Mesendoderm (in vitro differentiated cells): ENCODE measurements at regions not wholly inside any gene's neighbourhood (a gene's known extent, or its start where the extent isn't known, plus 50 kb on each side); places are given as distances from the start of the nearest gene placed in this dataset.

Source experiments
- DNase-seq: peaks from one replicate; pipeline ENCODE4 v3.0.0; 2013
- H2AK5ac ChIP-seq: 2 replicates; pipeline ENCODE4 v1.6.1; 2013; ENCODE audit warnings: low read length, inconsistent platforms
- H2BK120ac ChIP-seq: 2 replicates; pipeline ENCODE4 v1.6.1; 2013; ENCODE audit warnings: low read depth, mild to moderate bottlenecking, low read length, moderate library complexity, mixed read lengths
- H2BK15ac ChIP-seq: replicated peaks from 2 replicates; pipeline ENCODE4 v1.6.1; 2013; ENCODE audit warnings: low read depth, mild to moderate bottlenecking, moderate library complexity
- H2BK5ac ChIP-seq: 2 replicates; pipeline ENCODE4 v1.6.1; 2013; ENCODE audit warnings: low read length, inconsistent platforms
- H3K18ac ChIP-seq: 2 replicates; pipeline ENCODE4 v1.6.1; 2013; ENCODE audit warnings: mild to moderate bottlenecking, low read length, mixed read lengths
- H3K23ac ChIP-seq: one replicate; pipeline ENCODE4 v1.6.1; 2013; ENCODE audit warnings: low read length
- H3K27ac ChIP-seq: 2 replicates; pipeline ENCODE4 v1.5.1; 2013; ENCODE audit warnings: low read depth, mild to moderate bottlenecking, inconsistent platforms, low read length, moderate library complexity
- H3K27me3 ChIP-seq: 2 replicates; pipeline ENCODE4 v1.6.1; 2013; ENCODE audit warnings: low read length, control low read depth, mild to moderate bottlenecking, inconsistent platforms; ENCODE audit not compliant: insufficient read depth, poor library complexity
- H3K36me3 ChIP-seq: 2 replicates; pipeline ENCODE4 v1.6.1; 2013; ENCODE audit warnings: low read length, inconsistent platforms; ENCODE audit not compliant: control insufficient read depth, insufficient read depth
- H3K4ac ChIP-seq: one replicate; pipeline ENCODE4 v1.6.1; 2013; ENCODE audit warnings: low read depth, mild to moderate bottlenecking, low read length, moderate library complexity
- H3K4me1 ChIP-seq: 2 replicates; pipeline ENCODE4 v1.6.1; 2013; ENCODE audit warnings: low read depth, low read length, inconsistent platforms; ENCODE audit not compliant: control insufficient read depth
- H3K4me2 ChIP-seq: 2 replicates; pipeline ENCODE4 v1.6.1; 2013; ENCODE audit warnings: low read length
- H3K4me3 ChIP-seq: 2 replicates; pipeline ENCODE4 v1.5.1; 2013; ENCODE audit warnings: mild to moderate bottlenecking, low read length
- H3K56ac ChIP-seq: one replicate; pipeline ENCODE4 v1.6.1; 2013; ENCODE audit warnings: low read length
- H3K79me1 ChIP-seq: 2 replicates; pipeline ENCODE4 v1.6.1; 2013; ENCODE audit warnings: low read length, inconsistent platforms
- H3K79me2 ChIP-seq: 2 replicates; pipeline ENCODE4 v1.6.1; 2013; ENCODE audit warnings: mild to moderate bottlenecking, low read length; ENCODE audit not compliant: control insufficient read depth, insufficient read depth
- H3K9ac ChIP-seq: 2 replicates; pipeline ENCODE4 v1.6.1; 2013; ENCODE audit warnings: low read length, inconsistent platforms
- H4K5ac ChIP-seq: one replicate; pipeline ENCODE4 v1.6.1; 2013; ENCODE audit warnings: low read length
- H4K8ac ChIP-seq: one replicate; pipeline ENCODE4 v1.6.1; 2013; ENCODE audit warnings: low read depth, mild to moderate bottlenecking, control low read depth, low read length, moderate library complexity
- WGBS: extraction: QIAGEN DNeasy Blood & Tissue Kit; methylation state at CpG from one replicate; pipeline ENCODE4 v1.1.7; 2013; ENCODE audit warnings: low lambda C conversion rate, missing lambda C conversion rate; ENCODE audit not compliant: insufficient coverage; ENCODE audit errors: extremely low coverage; 5-methylcytosine and 5-hydroxymethylcytosine counted together

GRCh38 chr18:28357766-28358401 is 181.0 kb upstream of the CDH2 start:
- no peak overlapping the region for H2AK5ac ChIP-seq
- WGBS: no CpG with 5 or more reads among the region's 6 CpGs
- H3K23ac ChIP-seq: no peak overlapping the region

DNA sequence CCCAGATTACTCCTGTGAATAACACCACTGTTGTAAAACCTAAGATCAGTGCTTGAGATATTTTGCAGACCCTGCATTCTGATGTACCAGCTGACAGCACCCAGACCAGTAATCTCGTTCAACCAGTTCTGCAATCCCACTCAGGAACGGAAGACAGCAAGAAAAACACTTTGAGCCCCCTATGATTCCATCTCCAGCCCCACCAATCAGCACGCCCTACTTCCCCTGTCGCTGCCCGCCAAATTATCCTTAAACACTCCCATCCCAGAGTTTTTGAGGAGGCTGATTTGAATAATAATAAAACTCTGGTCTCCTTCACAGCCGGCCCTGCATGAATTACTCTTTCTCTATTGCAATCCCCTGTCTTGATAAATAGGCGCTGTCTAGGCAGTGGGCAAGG is 173.9 kb upstream of the CDH2 start:
- Histone ChIP-seq H2AK5ac (no peak overlapping the region), H3K4ac (no peak overlapping the region), H3K36me3 (no peaks in the 10 kb centered on the region), H3K27ac (no peak overlapping the region), H3K9ac (no peak overlapping the region), H2BK15ac (no peak overlapping the region), H3K56ac (no peak overlapping the region), H3K27me3 (no peaks in the 10 kb centered on the region), H3K79me2 (no peaks in the 10 kb centered on the region), H3K79me1 (no peaks in the 10 kb centered on the region), H3K4me3 (no peak overlapping the region), H3K18ac (no peak overlapping the region), H3K4me2 (no peak overlapping the region), H3K4me1 (no peaks in the 10 kb centered on the region), H2BK120ac (no peak overlapping the region), H4K5ac (no peak overlapping the region), H4K8ac (no peak overlapping the region), H2BK5ac (no peak overlapping the region), H3K23ac (no peak overlapping the region)
- WGBS: no CpG with 5 or more reads among the region's 7 CpGs
- DNase-seq: no peak

More at GRCh38 chr18:28357766-28358401, 181.0 kb upstream of the CDH2 start:
- no peaks in the 10 kb centered on the region for H3K27me3 ChIP-seq
- no peak overlapping the region for H2BK5ac ChIP-seq
- no peaks in the 10 kb centered on the region for H3K79me2 ChIP-seq
- H4K5ac ChIP-seq: no peak overlapping the region
- no peak overlapping the region for H3K9ac ChIP-seq
- no peaks in the 10 kb centered on the region for H3K4me1 ChIP-seq
- H2BK15ac ChIP-seq: no peak overlapping the region
- H3K4ac ChIP-seq: no peak overlapping the region
- no peak overlapping the region for H3K4me3 ChIP-seq
- peak; percentile 72 for DNase-seq
- H3K4me2 ChIP-seq: no peak overlapping the region
- no peaks in the 10 kb centered on the region for H3K36me3 ChIP-seq
- no peaks in the 10 kb centered on the region for H3K79me1 ChIP-seq
- H3K18ac ChIP-seq: no peak overlapping the region
- no peak overlapping the region for H2BK120ac ChIP-seq
- no peak overlapping the region for H4K8ac ChIP-seq
- no peak overlapping the region for H3K27ac ChIP-seq
- H3K56ac ChIP-seq: no peak overlapping the region

GRCh38 chr18:28342231-28342630 is 165.3 kb upstream of the CDH2 start:
- no peak for DNase-seq
- Histone ChIP-seq H3K23ac (no peak overlapping the region), H3K79me2 (no peaks in the 10 kb centered on the region), H3K27ac (no peak overlapping the region), H3K4ac (no peak overlapping the region), H3K4me2 (no peak overlapping the region), H3K9ac (no peak overlapping the region), H3K18ac (no peak overlapping the region), H4K8ac (no peak overlapping the region), H3K4me3 (no peak overlapping the region), H2BK120ac (no peak overlapping the region), H3K79me1 (no peaks in the 10 kb centered on the region), H2AK5ac (no peak overlapping the region), H3K36me3 (no peaks in the 10 kb centered on the region), H3K4me1 (no peaks in the 10 kb centered on the region), H2BK5ac (no peak overlapping the region), H2BK15ac (no peak overlapping the region), H3K56ac (no peak overlapping the region), H4K5ac (no peak overlapping the region), H3K27me3 (no peaks in the 10 kb centered on the region)
- WGBS: 100% methylated on average over 1 of the region's 1 CpG

DNA sequence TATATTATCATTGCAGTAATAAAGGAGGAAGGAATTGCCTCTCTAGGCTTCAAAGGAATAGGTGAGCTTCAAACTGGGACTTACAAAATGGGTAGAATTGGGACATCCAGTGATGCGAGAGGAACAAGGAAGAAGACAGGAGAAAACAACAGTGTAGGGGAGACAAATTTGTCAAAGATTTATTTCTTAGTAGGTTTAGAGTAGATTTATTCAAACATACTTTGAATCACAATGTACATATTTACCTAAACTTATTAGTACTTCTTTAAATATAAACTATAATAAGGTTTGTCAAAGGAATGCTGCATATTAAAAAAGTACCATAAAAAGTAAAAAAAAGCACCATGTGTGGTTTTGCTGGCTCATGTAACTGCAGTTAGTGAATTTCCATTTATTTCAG is 161.4 kb upstream of the CDH2 start:
- WGBS: no CpG with 5 or more reads among the region's 1 CpG
- Histone ChIP-seq H2BK120ac (no peak overlapping the region), H3K4me3 (no peak overlapping the region), H2BK15ac (no peak overlapping the region), H4K5ac (no peak overlapping the region), H3K23ac (no peak overlapping the region), H3K79me1 (no peaks in the 10 kb centered on the region), H3K4me1 (no peaks in the 10 kb centered on the region), H3K36me3 (no peaks in the 10 kb centered on the region), H3K4me2 (no peak overlapping the region), H3K18ac (no peak overlapping the region), H3K56ac (no peak overlapping the region), H3K9ac (no peak overlapping the region), H2BK5ac (no peak overlapping the region), H3K27ac (no peak overlapping the region), H3K27me3 (no peaks in the 10 kb centered on the region), H2AK5ac (no peak overlapping the region), H4K8ac (no peak overlapping the region), H3K4ac (no peak overlapping the region), H3K79me2 (no peaks in the 10 kb centered on the region)
- no peak for DNase-seq

- no peak overlapping the region for H3K18ac ChIP-seq
- H3K79me2 ChIP-seq: no peaks in the 10 kb centered on the region
- DNase-seq: no peak
- no peak overlapping the region for H2BK5ac ChIP-seq
- H2AK5ac ChIP-seq: no peak overlapping the region
- H2BK15ac ChIP-seq: no peak overlapping the region
- no peak overlapping the region for H3K4me3 ChIP-seq
- H3K79me1 ChIP-seq: no peaks in the 10 kb centered on the region
- H3K23ac ChIP-seq: no peak overlapping the region
- no peak overlapping the region for H2BK120ac ChIP-seq
- no CpG with 5 or more reads among the region's 1 CpG for WGBS
- no peak overlapping the region for H3K27ac ChIP-seq
- H4K5ac ChIP-seq: no peak overlapping the region
- no peak overlapping the region for H3K56ac ChIP-seq
- no peak overlapping the region for H3K4ac ChIP-seq
- H3K4me2 ChIP-seq: no peak overlapping the region
- H3K27me3 ChIP-seq: no peaks in the 10 kb centered on the region
- H3K9ac ChIP-seq: no peak overlapping the region
- no peak overlapping the region for H4K8ac ChIP-seq
- peaks cover 3% of the 10 kb centered on the region for H3K4me1 ChIP-seq
- H3K36me3 ChIP-seq: no peaks in the 10 kb centered on the region
Measured at GRCh38 chr18:28334516-28334915, 157.6 kb upstream of the CDH2 start.

DNA sequence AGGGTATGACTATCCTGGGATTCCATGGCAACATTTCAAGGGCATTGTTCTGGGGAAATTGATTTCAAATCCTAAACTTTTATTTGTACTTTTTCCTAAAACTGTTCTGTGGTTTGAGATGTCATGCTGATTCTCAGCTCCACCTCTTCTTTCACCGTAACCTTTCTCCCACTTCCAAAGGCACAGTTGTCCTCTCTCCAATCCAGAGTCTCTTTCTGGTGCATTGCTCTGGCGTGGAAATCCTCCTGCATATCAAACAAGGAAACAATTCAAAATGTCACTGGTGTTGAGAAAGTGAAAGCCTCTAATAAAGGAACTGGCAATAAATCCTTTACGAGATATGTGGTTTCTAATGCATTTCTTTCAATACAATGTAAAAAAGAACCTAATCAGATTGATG is 155.1 kb upstream of the CDH2 start:
- Histone ChIP-seq H2AK5ac (no peak overlapping the region), H3K9ac (no peak overlapping the region), H3K27me3 (no peaks in the 10 kb centered on the region), H2BK5ac (no peak overlapping the region), H3K18ac (no peak overlapping the region), H4K8ac (no peak overlapping the region), H2BK15ac (no peak overlapping the region), H3K4me1 (peaks cover 3% of the 10 kb centered on the region), H4K5ac (no peak overlapping the region), H3K56ac (no peak overlapping the region), H3K4me2 (no peak overlapping the region), H3K27ac (no peak overlapping the region), H3K36me3 (no peaks in the 10 kb centered on the region), H3K4ac (no peak overlapping the region), H3K4me3 (no peak overlapping the region), H3K79me1 (no peaks in the 10 kb centered on the region), H3K79me2 (no peaks in the 10 kb centered on the region), H3K23ac (no peak overlapping the region), H2BK120ac (no peak overlapping the region)
- DNase-seq: no peak
- WGBS: no CpG with 5 or more reads among the region's 3 CpGs
